Inflammatory macrophage treated with lipopolysaccharide for 1 hour (primary cell): ENCODE measurements at regions not wholly inside any gene's neighbourhood (a gene's known extent, or its start where the extent isn't known, plus 50 kb on each side); places are given as distances from the start of the nearest gene placed in this dataset.
"Not testable (repeated sequence)": the region's sequence is repeated elsewhere in the genome, so short reads cannot be mapped to it uniquely, and the experiment has no call there.

ENCODE experiments used
- DNase-seq, 2 donors: peaks; one replicate each; pipeline ENCODE4 v3.0.0-alpha.2; 2020 to 2022

DNA sequence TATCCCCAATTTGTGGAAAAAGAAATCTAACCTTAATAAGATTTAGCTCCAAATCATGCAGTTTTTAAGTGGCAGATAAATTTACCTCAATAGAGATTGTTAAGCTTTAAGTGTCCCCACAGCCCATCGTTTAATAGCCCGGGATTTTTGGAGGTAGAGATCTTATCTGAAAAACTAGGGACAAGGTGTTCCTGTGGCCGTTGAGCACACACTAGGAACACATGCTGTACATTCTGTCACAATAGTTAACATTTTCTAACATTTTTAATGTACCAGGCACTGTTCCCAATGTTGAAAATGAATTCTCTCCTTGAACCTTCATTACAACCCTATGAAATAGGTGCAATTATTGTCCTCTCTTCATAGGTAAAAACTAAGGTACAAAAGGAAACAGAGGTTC lies 85.7 kb upstream of the PLD5 start:
- DNase-seq, result no peak

DNA sequence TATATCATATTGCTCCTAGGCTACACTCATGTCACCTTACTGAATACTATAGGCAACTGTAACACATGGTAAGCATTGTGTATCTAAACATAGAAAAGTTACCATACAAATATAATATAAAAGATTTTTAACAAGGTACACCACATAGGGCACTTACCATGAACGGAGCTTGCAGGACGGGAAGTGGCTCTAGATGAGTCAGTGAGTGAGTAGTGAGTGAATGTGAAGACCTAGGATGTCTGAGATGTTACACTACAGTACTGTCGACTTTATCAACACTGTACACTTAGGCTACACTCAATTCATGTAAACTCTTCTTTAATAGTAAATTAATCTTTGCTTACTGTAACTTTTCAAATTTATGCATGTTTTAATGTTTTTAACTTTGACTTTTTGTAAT lies 81.0 kb upstream of the PLD5 start:
- no peak for DNase-seq

DNA sequence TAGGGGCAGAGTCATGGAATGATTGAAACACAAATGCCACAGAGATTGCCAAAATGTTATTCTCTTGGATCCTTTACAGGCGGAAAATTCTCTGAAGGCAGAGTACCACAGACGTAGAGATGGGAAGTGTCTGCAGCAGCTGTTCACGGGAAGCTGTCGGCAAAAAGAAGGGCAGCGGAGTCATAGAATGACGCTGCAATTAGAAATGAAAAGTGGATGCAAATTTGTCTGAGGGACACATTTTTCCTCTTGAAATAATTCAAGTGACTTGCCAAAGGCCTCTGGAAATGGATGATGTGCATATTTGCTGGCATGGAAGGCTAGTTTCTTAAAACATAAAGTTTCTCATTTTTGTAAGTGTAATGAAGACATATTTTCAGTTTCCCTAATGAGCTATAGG lies 77.5 kb upstream of the PLD5 start:
- DNase-seq, result no peak

DNA sequence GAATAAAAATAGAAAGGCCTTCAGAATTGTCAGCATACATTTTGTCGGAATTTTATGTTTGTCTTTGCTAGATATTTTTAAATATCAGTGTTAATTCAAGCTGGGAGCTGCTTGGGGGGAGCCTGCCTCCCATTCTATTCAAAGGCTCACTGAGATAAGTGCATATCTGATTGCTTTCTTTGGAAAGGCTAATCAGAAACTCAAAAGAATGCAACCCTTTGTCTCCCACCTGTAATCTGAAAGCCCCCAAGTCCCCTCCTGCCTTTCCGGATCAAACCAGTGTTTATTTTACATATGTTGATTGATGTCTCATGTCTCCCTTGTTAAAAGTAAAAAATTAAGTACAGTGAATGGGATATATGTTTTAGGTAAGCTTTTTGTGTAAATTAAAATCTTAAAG lies 69.3 kb upstream of the PLD5 start:
- DNase-seq, result not testable (repeated sequence)

DNA sequence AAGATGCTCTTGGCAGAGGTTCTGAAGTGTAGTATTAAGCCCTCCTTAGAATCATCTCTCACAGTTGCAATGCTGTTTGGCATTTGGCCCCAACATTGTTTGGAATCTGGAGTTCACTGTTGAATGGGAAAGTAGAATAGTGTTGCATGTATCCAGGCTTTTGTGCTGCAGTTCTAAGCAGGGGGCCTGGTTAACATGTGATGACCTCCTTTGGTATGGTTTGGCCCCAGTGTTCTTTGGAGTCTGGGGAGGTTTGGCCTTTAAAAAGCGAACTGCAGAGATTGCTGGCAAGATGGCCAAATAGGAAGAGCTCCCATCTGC lies 61.8 kb upstream of the PLD5 start:
- no peak for DNase-seq

DNA sequence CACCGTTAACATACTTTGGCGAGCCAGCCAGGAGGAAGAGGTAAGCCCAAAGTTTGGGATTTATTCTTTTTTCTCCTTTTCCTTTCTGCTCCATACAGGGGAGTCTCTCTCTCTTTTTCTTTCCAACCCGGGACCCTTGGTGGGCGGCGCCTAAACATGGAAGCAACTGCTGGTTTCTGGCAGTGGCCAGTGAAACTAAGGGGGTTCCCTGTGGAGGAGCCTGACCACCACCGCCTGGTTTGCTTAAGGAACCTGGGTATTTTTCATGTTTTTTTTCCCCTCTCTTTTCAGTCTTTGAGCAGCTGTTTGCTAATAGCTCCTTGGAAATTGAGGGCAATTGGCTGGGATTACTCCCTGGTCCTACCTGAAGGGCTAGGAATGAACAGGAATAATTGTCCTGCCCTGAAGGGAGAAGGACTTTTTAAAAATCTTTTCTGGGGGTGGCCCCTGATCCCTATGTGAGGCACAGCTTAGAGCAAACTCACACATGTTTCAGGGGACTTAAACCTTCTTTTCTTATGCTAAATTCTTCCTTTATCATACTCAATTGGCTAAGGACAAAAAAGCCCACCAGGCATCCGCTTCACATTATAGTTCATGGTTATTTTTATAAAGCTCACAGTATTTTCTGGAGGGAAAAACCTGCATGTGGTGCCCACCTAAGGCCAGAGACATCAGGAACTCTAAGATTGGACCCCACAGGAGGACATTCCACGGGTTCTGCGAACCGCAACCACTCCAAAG lies 61.3 kb upstream of the PLD5 start:
- DNase-seq, result no peak

DNA sequence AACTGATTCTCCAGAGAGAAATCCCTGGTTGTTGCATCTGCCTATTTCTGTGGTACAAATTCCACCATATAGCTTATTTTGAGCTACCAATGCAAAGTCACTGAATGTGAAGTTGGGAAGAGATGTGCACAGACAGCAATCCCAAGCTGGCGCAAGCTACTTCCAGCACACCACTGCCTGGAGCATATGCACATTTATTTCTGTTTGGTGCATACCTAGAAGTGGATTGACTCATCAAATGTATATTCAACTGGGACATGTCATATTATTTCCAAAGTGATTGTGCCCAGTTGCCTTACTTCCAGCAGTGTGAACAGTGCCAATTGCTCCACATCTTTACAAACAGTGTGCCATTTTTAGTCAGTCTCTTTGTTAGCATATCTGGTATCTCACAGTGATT lies 58.2 kb upstream of the PLD5 start:
- DNase-seq, result no peak

DNA sequence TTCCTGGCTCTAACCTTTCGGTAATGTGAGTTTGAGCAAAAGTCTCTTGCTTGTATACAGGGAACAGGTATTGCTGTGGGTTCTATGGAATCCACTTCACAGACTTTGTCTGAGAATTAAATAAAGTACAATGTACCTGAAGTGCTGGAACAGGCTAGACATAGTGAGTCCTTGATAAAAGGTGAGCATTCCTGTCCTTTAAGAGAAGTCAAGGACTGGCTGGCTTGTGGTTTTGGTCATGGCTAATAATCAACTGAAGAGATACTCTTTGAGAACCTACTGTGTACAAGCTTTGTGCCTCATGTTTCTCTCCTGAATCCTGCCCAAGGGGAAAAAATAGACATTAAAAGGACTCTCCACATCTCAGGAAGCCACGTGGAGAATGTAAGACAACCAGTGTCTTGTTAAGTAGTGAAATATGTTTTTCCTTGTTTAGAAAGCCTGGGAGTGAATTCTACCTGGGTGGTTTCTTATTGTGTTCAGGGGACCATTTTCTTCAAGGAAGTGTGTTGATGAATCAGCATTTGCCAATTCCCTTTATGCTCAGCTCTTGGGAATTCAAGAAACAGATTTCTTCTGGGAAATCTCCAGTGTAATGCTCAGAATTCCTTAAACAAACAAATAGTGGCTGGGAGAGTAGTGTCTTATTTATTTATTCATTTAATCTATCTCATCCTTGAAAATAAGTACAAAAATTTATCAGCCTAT lies 55.2 kb upstream of the PLD5 start:
- DNase-seq, result no peak
